Ishikawa (cell line): ENCODE measurements at regions not wholly inside any gene's neighbourhood (a gene's known extent, or its start where the extent isn't known, plus 50 kb on each side); places are given as distances from the start of the nearest gene placed in this dataset.

Experiments
- CEBPB ChIP-seq: IDR thresholded peaks from 2 replicates; pipeline ENCODE4 v1.6.1; 2012
- EP300 ChIP-seq: IDR thresholded peaks from 2 replicates; pipeline ENCODE4 v1.6.1; 2012; ENCODE audit warnings: borderline replicate concordance
- RAD21 ChIP-seq: IDR thresholded peaks from 2 replicates; pipeline ENCODE4 v1.6.1; 2012; ENCODE audit warnings: low read depth
- TAF1 ChIP-seq: IDR thresholded peaks from 2 replicates; pipeline ENCODE4 v1.6.1; 2012; ENCODE audit warnings: low read depth, mild to moderate bottlenecking
- TEAD4 ChIP-seq: IDR thresholded peaks from 2 replicates; pipeline ENCODE4 v1.6.1; 2012
- TF ChIP-seq, protein P1 (sequence below): IDR thresholded peaks from 2 replicates; pipeline ENCODE4 v1.6.1; 2012
- TF ChIP-seq, protein P2 (sequence below): IDR thresholded peaks from 2 replicates; pipeline ENCODE4 v1.6.1; 2012; ENCODE audit warnings: low read depth, mild to moderate bottlenecking

DNA sequence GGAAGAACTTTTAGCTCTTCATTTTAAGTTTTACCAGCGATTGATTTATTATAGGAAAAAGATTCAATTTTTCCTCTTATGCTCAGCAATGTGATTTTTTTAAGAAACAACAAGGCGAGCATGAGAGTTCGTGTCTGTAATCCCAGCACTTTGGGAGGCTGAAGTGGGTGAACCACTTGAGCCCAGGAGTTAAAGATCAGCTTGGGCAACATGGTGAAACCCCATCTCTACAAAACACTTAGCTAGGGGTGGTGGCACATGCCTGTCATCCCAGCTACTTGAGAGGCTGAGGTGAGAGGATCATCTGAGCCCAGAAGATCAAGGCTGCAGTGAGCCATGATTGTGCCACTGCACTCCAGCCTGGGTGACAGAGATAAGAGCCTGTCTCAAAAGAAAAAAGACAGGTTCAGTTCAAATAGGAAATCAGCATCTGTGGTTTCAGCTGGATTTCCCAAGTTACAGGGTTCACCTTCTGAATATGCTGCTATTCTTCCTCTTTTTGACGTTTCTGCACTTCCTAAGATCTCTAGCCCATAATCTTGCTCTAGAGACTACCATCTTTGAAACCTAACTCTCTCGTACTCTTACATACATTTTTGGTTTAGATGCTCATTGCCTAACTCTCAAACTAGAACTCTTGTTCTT lies 274.7 kb downstream of the SEC23A start:
- TF ChIP-seq, protein P1, sequence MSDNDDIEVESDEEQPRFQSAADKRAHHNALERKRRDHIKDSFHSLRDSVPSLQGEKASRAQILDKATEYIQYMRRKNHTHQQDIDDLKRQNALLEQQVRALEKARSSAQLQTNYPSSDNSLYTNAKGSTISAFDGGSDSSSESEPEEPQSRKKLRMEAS, result no peak
- TF ChIP-seq RAD21 (no peak), CEBPB (no peak), TEAD4 (no peak), TAF1 (no peak), EP300 (no peak)
- TF ChIP-seq, protein P2, sequence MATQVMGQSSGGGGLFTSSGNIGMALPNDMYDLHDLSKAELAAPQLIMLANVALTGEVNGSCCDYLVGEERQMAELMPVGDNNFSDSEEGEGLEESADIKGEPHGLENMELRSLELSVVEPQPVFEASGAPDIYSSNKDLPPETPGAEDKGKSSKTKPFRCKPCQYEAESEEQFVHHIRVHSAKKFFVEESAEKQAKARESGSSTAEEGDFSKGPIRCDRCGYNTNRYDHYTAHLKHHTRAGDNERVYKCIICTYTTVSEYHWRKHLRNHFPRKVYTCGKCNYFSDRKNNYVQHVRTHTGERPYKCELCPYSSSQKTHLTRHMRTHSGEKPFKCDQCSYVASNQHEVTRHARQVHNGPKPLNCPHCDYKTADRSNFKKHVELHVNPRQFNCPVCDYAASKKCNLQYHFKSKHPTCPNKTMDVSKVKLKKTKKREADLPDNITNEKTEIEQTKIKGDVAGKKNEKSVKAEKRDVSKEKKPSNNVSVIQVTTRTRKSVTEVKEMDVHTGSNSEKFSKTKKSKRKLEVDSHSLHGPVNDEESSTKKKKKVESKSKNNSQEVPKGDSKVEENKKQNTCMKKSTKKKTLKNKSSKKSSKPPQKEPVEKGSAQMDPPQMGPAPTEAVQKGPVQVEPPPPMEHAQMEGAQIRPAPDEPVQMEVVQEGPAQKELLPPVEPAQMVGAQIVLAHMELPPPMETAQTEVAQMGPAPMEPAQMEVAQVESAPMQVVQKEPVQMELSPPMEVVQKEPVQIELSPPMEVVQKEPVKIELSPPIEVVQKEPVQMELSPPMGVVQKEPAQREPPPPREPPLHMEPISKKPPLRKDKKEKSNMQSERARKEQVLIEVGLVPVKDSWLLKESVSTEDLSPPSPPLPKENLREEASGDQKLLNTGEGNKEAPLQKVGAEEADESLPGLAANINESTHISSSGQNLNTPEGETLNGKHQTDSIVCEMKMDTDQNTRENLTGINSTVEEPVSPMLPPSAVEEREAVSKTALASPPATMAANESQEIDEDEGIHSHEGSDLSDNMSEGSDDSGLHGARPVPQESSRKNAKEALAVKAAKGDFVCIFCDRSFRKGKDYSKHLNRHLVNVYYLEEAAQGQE, result no peak
